Esophagus squamous epithelium (tissue), 4 donors: ENCODE measurements at regions not wholly inside any gene's neighbourhood (a gene's known extent, or its start where the extent isn't known, plus 50 kb on each side); places are given as distances from the start of the nearest gene placed in this dataset.

ENCODE experiments used
- POLR2A ChIP-seq, 4 donors: fragments of 450-650 bp; IDR thresholded peaks; one replicate each; pipeline ENCODE4 v1.6.1; 2017; ENCODE audit warnings: antibody characterized with exemption in 4 of 4, mild to moderate bottlenecking in 4 of 4, moderate library complexity in 3 of 4
- TF ChIP-seq, protein P1 (sequence below), 6 experiments: fragments of 450-650 bp in 4 of 6; fragments of 200-600 bp in 2 of 6; sonication (generic) in 2 of 6; IDR thresholded peaks; one replicate each; pipeline ENCODE4 v1.5.1; 2016 to 2019; ENCODE audit warnings: antibody characterized with exemption in 6 of 6, mild to moderate bottlenecking in 4 of 6, moderate library complexity in 4 of 6

DNA sequence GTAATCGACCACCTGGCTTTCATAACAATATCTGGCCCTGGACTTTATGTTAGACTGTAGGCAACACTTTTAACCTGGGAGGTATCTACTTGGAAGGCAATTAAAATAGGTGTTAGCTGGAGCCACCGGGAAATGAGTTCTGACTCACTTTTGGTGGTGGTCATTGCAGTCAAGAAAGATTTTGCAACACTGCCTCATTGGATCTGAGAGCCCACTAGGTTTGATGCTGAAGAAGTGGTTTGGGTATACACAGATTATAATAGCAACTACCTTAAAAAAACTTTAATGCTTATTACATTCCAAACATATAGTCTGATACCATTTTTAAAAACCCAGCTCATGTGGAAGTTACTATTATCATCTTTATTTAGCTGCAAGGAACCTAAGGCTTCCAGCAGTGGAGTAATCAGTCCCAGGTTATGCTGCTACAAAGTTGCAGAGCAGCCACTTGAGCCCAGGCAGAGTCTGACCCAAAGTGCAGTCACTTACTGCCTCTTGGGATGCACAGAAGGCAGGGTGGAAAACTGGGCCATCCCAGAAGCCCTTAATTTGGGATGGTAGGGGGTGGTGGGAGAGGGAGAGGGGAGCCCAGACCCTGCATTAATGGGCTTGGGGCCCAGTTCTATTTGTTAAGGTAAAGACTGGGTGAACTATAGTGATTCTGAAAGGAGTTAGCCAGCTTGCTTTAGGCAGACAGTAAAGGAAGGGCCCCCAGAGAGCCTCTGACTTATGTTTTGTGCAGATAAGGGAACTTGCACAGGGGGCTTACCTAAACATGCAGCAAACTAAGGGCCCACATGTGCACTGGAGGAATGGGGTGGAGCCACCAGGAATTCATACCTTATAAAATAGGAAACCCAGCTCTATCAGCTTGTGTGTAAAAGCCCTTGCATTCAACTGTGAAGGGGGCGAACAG lies 149.4 kb downstream of the SNX19 start:
- TF ChIP-seq, protein P1, sequence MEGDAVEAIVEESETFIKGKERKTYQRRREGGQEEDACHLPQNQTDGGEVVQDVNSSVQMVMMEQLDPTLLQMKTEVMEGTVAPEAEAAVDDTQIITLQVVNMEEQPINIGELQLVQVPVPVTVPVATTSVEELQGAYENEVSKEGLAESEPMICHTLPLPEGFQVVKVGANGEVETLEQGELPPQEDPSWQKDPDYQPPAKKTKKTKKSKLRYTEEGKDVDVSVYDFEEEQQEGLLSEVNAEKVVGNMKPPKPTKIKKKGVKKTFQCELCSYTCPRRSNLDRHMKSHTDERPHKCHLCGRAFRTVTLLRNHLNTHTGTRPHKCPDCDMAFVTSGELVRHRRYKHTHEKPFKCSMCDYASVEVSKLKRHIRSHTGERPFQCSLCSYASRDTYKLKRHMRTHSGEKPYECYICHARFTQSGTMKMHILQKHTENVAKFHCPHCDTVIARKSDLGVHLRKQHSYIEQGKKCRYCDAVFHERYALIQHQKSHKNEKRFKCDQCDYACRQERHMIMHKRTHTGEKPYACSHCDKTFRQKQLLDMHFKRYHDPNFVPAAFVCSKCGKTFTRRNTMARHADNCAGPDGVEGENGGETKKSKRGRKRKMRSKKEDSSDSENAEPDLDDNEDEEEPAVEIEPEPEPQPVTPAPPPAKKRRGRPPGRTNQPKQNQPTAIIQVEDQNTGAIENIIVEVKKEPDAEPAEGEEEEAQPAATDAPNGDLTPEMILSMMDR (IDR thresholded peaks at IDR 0.05) = no peak
- TF ChIP-seq POLR2A (IDR thresholded peaks at IDR 0.05) = no peak
